HCT116 (cell line): ENCODE measurements at regions not wholly inside any gene's neighbourhood (a gene's known extent, or its start where the extent isn't known, plus 50 kb on each side); places are given as distances from the start of the nearest gene placed in this dataset.

ENCODE experiments used
- ATAC-seq: fragments of 200-7000 bp; cut with Tn5 transposase; 2 replicates; pipeline ENCODE4 v1.9.1; 2020; ENCODE audit warnings: mild to moderate bottlenecking, moderate library complexity
- BruUV-seq: library from RNA; stranded (reverse); fragments of 400-500 nt; replicated peaks from 2 replicates; lab custom pipeline; 2021; lab: Mats Ljungman, UMichigan
- CTCF ChIA-PET: fragments of 300-600 bp; sonication (Branson Sonifier 250); formaldehyde crosslinking; loops from one replicate; lab custom pipeline; 2021; ENCODE audit warnings: antibody characterized with exemption; lab: Charles Lee
- POLR2A ChIA-PET: fragments of 300-600, 350-600 bp; sonication (Branson Sonifier 250); formaldehyde crosslinking; loops from one replicate; lab custom pipeline; 2021; ENCODE audit warnings: antibody characterized with exemption; lab: Charles Lee
- RAD21 ChIA-PET, 2 experiments: fragments of 300-600 bp; sonication (Branson Sonifier 250); formaldehyde crosslinking; loops; one replicate each; lab custom pipeline; 2023; ENCODE audit warnings: low total read pairs in 2 of 2; ENCODE audit not compliant: uncharacterized antibody in 2 of 2, unreplicated experiment in 2 of 2, low non-redundant PET in 1 of 2; lab: Charles Lee
- DNase-seq: peaks from one replicate; pipeline ENCODE4 v3.0.0-alpha.2; 2010; ENCODE audit warnings: low read depth, low spot score
- H2AFZ ChIP-seq: fragments of 200-600 bp; shearing (Covaris generic), sonication (generic); 2 replicates; pipeline ENCODE4 v1.6.1; 2017; ENCODE audit warnings: low read depth, mixed run types, mixed read lengths, antibody characterized with exemption, low read length; ENCODE audit not compliant: poor library complexity, severe bottlenecking
- H3K27ac ChIP-seq: 2 replicates; pipeline ENCODE4 v1.5.1; 2012; ENCODE audit warnings: low read depth, low read length
- H3K27me3 ChIP-seq: fragments of 200-600 bp; sonication (generic); 2 replicates; pipeline ENCODE4 v1.6.1; 2016; ENCODE audit warnings: mixed run types, low read length, mixed read lengths; ENCODE audit not compliant: insufficient read depth
- H3K36me3 ChIP-seq, 2 experiments: fragments of 200-500 bp in 1 of 2; fragments of 200-600 bp in 1 of 2; sonication (Bioruptor generic) in 1 of 2; sonication (generic) in 1 of 2; 2 replicates each; pipeline versions ENCODE4 v1.5.1 to v1.6.1; 2014 to 2016; ENCODE audit warnings: low read length in 2 of 2, inconsistent platforms in 1 of 2, mixed read lengths in 1 of 2, mixed run types in 1 of 2; ENCODE audit not compliant: insufficient read depth in 2 of 2, control insufficient read depth in 1 of 2
- H3K4me1 ChIP-seq, 2 experiments: fragments of 200-600 bp in 1 of 2; sonication (generic) in 1 of 2; 2 replicates each; pipeline versions ENCODE4 v1.5.1 to v1.6.1; 2012 to 2017; ENCODE audit warnings: low read length in 2 of 2, inconsistent platforms in 1 of 2, mild to moderate bottlenecking in 1 of 2, mixed read lengths in 1 of 2, mixed run types in 1 of 2, moderate library complexity in 1 of 2; ENCODE audit not compliant: insufficient read depth in 2 of 2, control insufficient read depth in 1 of 2
- H3K4me2 ChIP-seq: fragments of 200-600 bp; sonication (generic); 2 replicates; pipeline ENCODE4 v1.6.1; 2017; ENCODE audit warnings: mixed run types, low read length, mixed read lengths
- H3K4me3 ChIP-seq, 2 experiments: fragments of 200-600 bp in 1 of 2; sonication (generic) in 1 of 2; replicated peaks in 1 of 2; 2 replicates each; pipeline ENCODE4 v1.5.1; 2011 to 2016; ENCODE audit warnings: low read length in 2 of 2, control low read depth in 1 of 2, low read depth in 1 of 2, mild to moderate bottlenecking in 1 of 2, mixed read lengths in 1 of 2, mixed run types in 1 of 2
- H3K79me2 ChIP-seq: fragments of 200-600 bp; sonication (generic); 2 replicates; pipeline ENCODE4 v1.6.1; 2017; ENCODE audit warnings: mild to moderate bottlenecking, mixed run types, low read length, moderate library complexity, mixed read lengths; ENCODE audit not compliant: insufficient read depth
- H3K9ac ChIP-seq: fragments of 200-600 bp; sonication (generic); 2 replicates; pipeline ENCODE4 v1.6.1; 2016; ENCODE audit warnings: low read length, mixed read lengths
- H3K9me2 ChIP-seq: fragments of 200-600 bp; sonication (generic), shearing (Covaris generic); 2 replicates; pipeline ENCODE4 v1.6.1; 2017; ENCODE audit warnings: mixed run types, mild to moderate bottlenecking, moderate library complexity; ENCODE audit not compliant: insufficient read depth
- H3K9me3 ChIP-seq, 2 experiments: fragments of 200-500 bp in 1 of 2; fragments of 200-600 bp in 1 of 2; sonication (Bioruptor generic) in 1 of 2; sonication (generic) in 1 of 2; 2 replicates each; pipeline ENCODE4 v1.6.1; 2014 to 2017; ENCODE audit warnings: low read length in 2 of 2, mixed read lengths in 2 of 2, inconsistent platforms in 1 of 2, low read depth in 1 of 2, mild to moderate bottlenecking in 1 of 2, mixed run types in 1 of 2, moderate library complexity in 1 of 2; ENCODE audit not compliant: control insufficient read depth in 1 of 2, insufficient read depth in 1 of 2
- H4K20me1 ChIP-seq: fragments of 200-600 bp; sonication (generic), shearing (Covaris generic); 2 replicates; pipeline ENCODE4 v1.6.1; 2017; ENCODE audit warnings: mixed run types, mild to moderate bottlenecking, moderate library complexity; ENCODE audit not compliant: insufficient read depth
- EGR1 ChIP-seq: IDR thresholded peaks from 2 replicates; pipeline ENCODE4 v1.6.1; 2012; ENCODE audit warnings: low read depth
- ELF1 ChIP-seq: IDR thresholded peaks from 2 replicates; pipeline ENCODE4 v1.6.1; 2012; ENCODE audit warnings: low read depth, borderline replicate concordance
- MAX ChIP-seq: IDR thresholded peaks from 2 replicates; pipeline ENCODE4 v1.6.1; 2012
- SP1 ChIP-seq: IDR thresholded peaks from 2 replicates; pipeline ENCODE4 v1.6.1; 2012; ENCODE audit warnings: low read depth
- YY1 ChIP-seq: IDR thresholded peaks from 2 replicates; pipeline ENCODE4 v1.6.1; 2011; ENCODE audit warnings: low read length, low read depth, moderate library complexity, mild to moderate bottlenecking; ENCODE audit not compliant: insufficient replicate concordance; ENCODE audit errors: extremely low read depth
- ZBTB33 ChIP-seq: IDR thresholded peaks from 2 replicates; pipeline ENCODE4 v1.6.1; 2011; ENCODE audit warnings: mild to moderate bottlenecking, low read length, moderate library complexity; ENCODE audit not compliant: insufficient replicate concordance; ENCODE audit errors: extremely low read depth
- ZNF274 ChIP-seq: fragments of 200-500 bp; sonication (Bioruptor generic); IDR thresholded peaks from 2 replicates; pipeline ENCODE4 v1.6.1; 2014; ENCODE audit warnings: mild to moderate bottlenecking, low read depth, low read length, inconsistent platforms
- intact Hi-C: fragments of 100-400 bp; cut with micrococcal nuclease; formaldehyde crosslinking; loops from 2 replicates; pipeline ENCODE4 v1.10.0; 2022

DNA sequence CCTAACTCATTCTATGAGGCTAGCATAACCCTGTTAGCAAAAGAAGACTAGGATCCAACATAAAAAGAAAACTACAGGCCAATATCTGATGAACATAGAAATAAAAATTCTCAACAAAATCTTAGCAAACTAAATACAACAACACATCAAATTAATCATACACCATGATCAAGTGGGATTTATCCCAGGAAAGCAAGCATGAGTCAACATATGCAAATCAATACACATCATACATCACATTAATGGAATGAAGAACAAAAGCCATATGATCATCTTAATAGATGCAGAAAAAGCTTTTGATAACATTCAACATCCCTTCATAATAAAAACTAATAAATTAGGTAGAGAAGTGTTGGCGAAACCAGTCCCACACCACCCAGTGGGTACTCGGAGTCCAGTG is 136.1 kb upstream of the MME start (continued):
- TF ChIP-seq ZBTB33 = no peak

- Histone ChIP-seq H3K4me3 (no peak overlapping the region), H3K9me2 (no peaks in the 10 kb centered on the region; the same call in 1 of the 2 replicates), H3K9me3 (peaks cover 0 to 3% of the 10 kb centered on the region in 2 experiments; a peak in 1 of 4 replicates), H3K9ac (no peak overlapping the region), H3K4me2 (no peak overlapping the region), H2AFZ (no peak overlapping the region), H3K4me1 (no peaks in the 10 kb centered on the region), H3K27me3 (no peaks in the 10 kb centered on the region), H3K27ac (no peak overlapping the region), H4K20me1 (no peaks in the 10 kb centered on the region), H3K36me3 (no peaks in the 10 kb centered on the region), H3K79me2 (no peaks in the 10 kb centered on the region)
- BruUV-seq = no TSS peak
- TF ChIP-seq ZBTB33 (no peak), EGR1 (no peak), YY1 (no peak), SP1 (no peak), ZNF274 (no peak), ELF1 (no peak), MAX (no peak)
- RAD21 ChIA-PET = no interaction called here
- intact Hi-C loops = no loop called here
- POLR2A ChIA-PET = no interaction called here
- no peak for DNase-seq
- no peak for ATAC-seq
- CTCF ChIA-PET = no interaction called here
Observed at GRCh38 chr3:154942827-154943226, 137.3 kb upstream of the MME start.
